Loucy (cell line): ENCODE measurements at regions not wholly inside any gene's neighbourhood (a gene's known extent, or its start where the extent isn't known, plus 50 kb on each side); places are given as distances from the start of the nearest gene placed in this dataset.

Source experiments
- EZH2phosphoT487 ChIP-seq: fragments of 200-600 bp; IDR thresholded peaks from 2 replicates; pipeline ENCODE4 v1.6.1; 2018; ENCODE audit warnings: antibody characterized with exemption, mild to moderate bottlenecking, moderate library complexity, borderline replicate concordance
- TF ChIP-seq, protein P1 (sequence below): fragments of 200-600 bp; sonication (generic); conservative IDR thresholded peaks from 2 replicates; pipeline ENCODE4 v1.5.1; 2014; ENCODE audit warnings: mild to moderate bottlenecking, antibody characterized with exemption, low read length

DNA sequence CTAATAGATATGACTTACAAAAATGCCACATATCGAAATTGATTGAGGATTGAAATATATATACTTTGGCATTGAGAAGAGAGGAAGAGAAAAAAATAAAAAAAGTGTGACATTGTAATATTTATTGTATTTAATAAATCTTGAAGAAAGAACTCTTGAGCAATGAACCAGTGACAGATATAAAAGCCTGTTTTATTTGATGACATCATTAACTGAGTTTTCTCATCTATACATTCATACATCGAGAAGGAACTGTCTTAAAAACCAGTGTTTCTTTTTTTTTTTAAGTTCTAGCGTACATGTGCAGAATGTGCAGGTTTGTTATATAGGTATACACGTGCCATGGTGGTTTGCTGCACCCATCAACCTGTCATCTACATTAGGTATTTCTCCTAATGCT is 368.2 kb downstream of the SNAPC1 start:
- TF ChIP-seq, protein P1, sequence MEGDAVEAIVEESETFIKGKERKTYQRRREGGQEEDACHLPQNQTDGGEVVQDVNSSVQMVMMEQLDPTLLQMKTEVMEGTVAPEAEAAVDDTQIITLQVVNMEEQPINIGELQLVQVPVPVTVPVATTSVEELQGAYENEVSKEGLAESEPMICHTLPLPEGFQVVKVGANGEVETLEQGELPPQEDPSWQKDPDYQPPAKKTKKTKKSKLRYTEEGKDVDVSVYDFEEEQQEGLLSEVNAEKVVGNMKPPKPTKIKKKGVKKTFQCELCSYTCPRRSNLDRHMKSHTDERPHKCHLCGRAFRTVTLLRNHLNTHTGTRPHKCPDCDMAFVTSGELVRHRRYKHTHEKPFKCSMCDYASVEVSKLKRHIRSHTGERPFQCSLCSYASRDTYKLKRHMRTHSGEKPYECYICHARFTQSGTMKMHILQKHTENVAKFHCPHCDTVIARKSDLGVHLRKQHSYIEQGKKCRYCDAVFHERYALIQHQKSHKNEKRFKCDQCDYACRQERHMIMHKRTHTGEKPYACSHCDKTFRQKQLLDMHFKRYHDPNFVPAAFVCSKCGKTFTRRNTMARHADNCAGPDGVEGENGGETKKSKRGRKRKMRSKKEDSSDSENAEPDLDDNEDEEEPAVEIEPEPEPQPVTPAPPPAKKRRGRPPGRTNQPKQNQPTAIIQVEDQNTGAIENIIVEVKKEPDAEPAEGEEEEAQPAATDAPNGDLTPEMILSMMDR = no peak
- TF ChIP-seq EZH2phosphoT487 = no peak
